H1 (cell line): ENCODE measurements at regions not wholly inside any gene's neighbourhood (a gene's known extent, or its start where the extent isn't known, plus 50 kb on each side); places are given as distances from the start of the nearest gene placed in this dataset.

Experiments used
- CTCF ChIP-seq, 3 experiments: IDR thresholded peaks; 1 replicate in 2 of 3; 2 replicates in 1 of 3; pipeline versions ENCODE4 v1.5.1 to v1.6.1; 2011; ENCODE audit warnings: low read length in 3 of 3, mild to moderate bottlenecking in 3 of 3, inconsistent platforms in 2 of 3, low read depth in 1 of 3, moderate library complexity in 1 of 3; ENCODE audit not compliant: insufficient read depth in 1 of 3; ENCODE audit errors: control extremely low read depth in 1 of 3
- POLR2A ChIP-seq, 2 experiments: IDR thresholded peaks; 1 replicate in 1 of 2; 2 replicates in 1 of 2; pipeline ENCODE4 v1.6.1; 2011; ENCODE audit warnings: low read depth in 2 of 2, low read length in 2 of 2, mild to moderate bottlenecking in 2 of 2; ENCODE audit errors: control extremely low read depth in 1 of 2
- SRF ChIP-seq: IDR thresholded peaks from 2 replicates; pipeline ENCODE4 v1.6.1; 2011; ENCODE audit warnings: mild to moderate bottlenecking, low read depth, low read length, moderate library complexity

- TF ChIP-seq SRF (no peak), CTCF (IDR thresholded peaks at IDR 0.05; ENCODE audit: control extremely low read depth in 1 of 3, insufficient read depth in 1 of 3, low read depth in 1 of 3, low read length in 3 of 3) (no peak), POLR2A (IDR thresholded peaks at IDR 0.05; ENCODE audit: control extremely low read depth in 1 of 2, low read depth in 2 of 2, low read length in 2 of 2) (no peak)
Measured at GRCh38 chr1:73197972-73198371, 915.6 kb upstream of the NEGR1 start.
